ENCODE measurements at regions not wholly inside any gene's neighbourhood (a gene's known extent, or its start where the extent isn't known, plus 50 kb on each side); places are given as distances from the start of the nearest gene placed in this dataset.

GRCh38 chr17:77580531-77581270, 377.8 kb upstream of the TNRC6C start:
- TF ChIP-seq CTCF (IDR thresholded peaks at IDR 0.05) (no peak), POLR2A (IDR thresholded peaks at IDR 0.05) (no peak)
